ENCODE measurements at regions not wholly inside any gene's neighbourhood (a gene's known extent, or its start where the extent isn't known, plus 50 kb on each side); places are given as distances from the start of the nearest gene placed in this dataset.
"Not testable (repeated sequence)": the region's sequence is repeated elsewhere in the genome, so short reads cannot be mapped to it uniquely, and the experiment has no call there.

DNA sequence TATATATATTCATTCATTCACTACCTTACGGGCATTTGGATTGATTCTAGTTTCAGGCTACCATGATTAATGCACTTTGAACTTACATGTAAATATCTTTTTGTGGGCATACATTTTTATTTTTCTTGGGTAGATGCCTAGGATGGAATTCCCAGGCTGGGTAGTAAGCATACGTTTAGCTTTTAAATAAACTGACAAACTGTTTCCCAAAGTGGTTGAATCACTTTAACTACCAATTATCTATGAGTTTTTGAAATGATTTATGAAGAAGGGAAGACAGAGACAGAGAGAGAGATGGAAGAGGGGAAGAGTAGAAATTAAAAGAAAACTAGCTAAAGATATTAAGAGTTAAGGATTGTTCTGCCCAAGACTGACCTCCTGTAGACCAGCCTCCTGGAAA, 612.6 kb downstream of the PSAT1 start:
- Histone ChIP-seq H3K4me3 (no peak overlapping the region), H3K27me3 (no peaks in the 10 kb centered on the region), H3K4me1 (ENCODE audit: low read depth) (no peaks in the 10 kb centered on the region), H3K9me3 (ENCODE audit: low read depth) (no peaks in the 10 kb centered on the region), H3K27ac (no peak overlapping the region), H3K36me3 (no peaks in the 10 kb centered on the region)
- no peak for TF ChIP-seq CTCF (IDR thresholded peaks at IDR 0.05; ENCODE audit: low read depth, low read length)
- no peak for DNase-seq (ENCODE audit: low read depth in 1 of 2, low spot score in 1 of 2)

- not testable (repeated sequence) for H3K36me3 ChIP-seq; H3K27me3 ChIP-seq; H3K9me3 ChIP-seq (ENCODE audit: low read depth); H3K4me3 ChIP-seq; H3K4me1 ChIP-seq (ENCODE audit: low read depth); DNase-seq (ENCODE audit: low read depth in 1 of 2, low spot score in 1 of 2); H3K27ac ChIP-seq
These were observed 620.0 kb downstream of the PSAT1 start for GRCh38 chr9:78916884-78917283.

GRCh38 chr9:78918976-78919375, 622.1 kb downstream of the PSAT1 start:
- H3K27me3 ChIP-seq, result no peaks in the 10 kb centered on the region
- H3K27ac ChIP-seq, result no peak overlapping the region
- no peaks in the 10 kb centered on the region for H3K4me1 ChIP-seq (ENCODE audit: low read depth)
- no peak overlapping the region for H3K4me3 ChIP-seq
- TF ChIP-seq CTCF (IDR thresholded peaks at IDR 0.05; ENCODE audit: low read depth, low read length), result no peak
- no peak for DNase-seq (ENCODE audit: low read depth in 1 of 2, low spot score in 1 of 2)
- H3K9me3 ChIP-seq (ENCODE audit: low read depth), result no peaks in the 10 kb centered on the region
- H3K36me3 ChIP-seq, result no peaks in the 10 kb centered on the region

DNA sequence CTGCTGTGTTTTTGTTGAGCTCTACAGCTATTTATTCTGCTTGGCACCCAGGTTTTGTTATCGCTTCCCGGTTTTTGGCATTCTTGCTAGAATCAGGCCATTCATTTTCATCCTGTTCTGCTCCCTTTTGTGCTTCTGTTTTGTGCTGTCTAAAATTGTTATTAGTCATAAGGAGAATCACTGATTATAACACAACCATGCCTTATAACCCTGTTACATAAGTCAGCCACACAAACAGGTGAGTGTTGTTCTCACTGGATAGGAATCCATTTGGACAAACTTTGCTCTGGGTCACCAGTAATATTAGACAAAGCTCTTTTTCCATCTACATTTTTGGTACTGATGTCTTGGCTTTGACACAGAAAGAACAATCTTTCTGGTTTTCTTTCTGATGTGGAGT, 622.8 kb downstream of the PSAT1 start:
- no peak overlapping the region for H3K27ac ChIP-seq
- H3K27me3 ChIP-seq, result no peaks in the 10 kb centered on the region
- H3K36me3 ChIP-seq, result no peaks in the 10 kb centered on the region
- TF ChIP-seq CTCF (IDR thresholded peaks at IDR 0.05; ENCODE audit: low read depth, low read length), result no peak
- no peaks in the 10 kb centered on the region for H3K9me3 ChIP-seq (ENCODE audit: low read depth)
- H3K4me3 ChIP-seq, result no peak overlapping the region
- DNase-seq (ENCODE audit: low read depth in 1 of 2, low spot score in 1 of 2), result no peak
- H3K4me1 ChIP-seq (ENCODE audit: low read depth), result no peaks in the 10 kb centered on the region

DNA sequence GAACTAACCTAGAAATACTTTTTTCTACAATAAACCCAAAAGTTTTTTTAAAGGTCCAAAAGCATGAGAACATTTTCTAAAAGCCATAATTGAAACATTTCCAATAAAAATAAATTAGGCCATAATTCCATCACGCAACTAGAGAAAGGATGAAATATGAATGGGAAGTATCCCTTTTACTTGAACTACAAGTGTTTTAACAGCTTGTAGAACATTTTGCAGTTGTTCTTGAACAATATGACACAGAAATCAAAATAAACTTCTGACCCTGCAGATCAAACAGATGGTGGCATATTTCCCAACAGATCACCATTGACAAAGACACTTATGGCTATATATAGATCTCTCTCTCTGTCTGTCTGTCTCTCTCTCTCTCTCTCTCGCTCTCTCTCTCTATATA, 624.4 kb downstream of the PSAT1 start:
- DNase-seq (ENCODE audit: low read depth in 1 of 2, low spot score in 1 of 2), result no peak
- Histone ChIP-seq H3K36me3 (no peaks in the 10 kb centered on the region), H3K27ac (no peak overlapping the region), H3K9me3 (ENCODE audit: low read depth) (no peaks in the 10 kb centered on the region), H3K27me3 (no peaks in the 10 kb centered on the region), H3K4me3 (no peak overlapping the region), H3K4me1 (ENCODE audit: low read depth) (no peaks in the 10 kb centered on the region)
- no peak for TF ChIP-seq CTCF (IDR thresholded peaks at IDR 0.05; ENCODE audit: low read depth, low read length)

DNA sequence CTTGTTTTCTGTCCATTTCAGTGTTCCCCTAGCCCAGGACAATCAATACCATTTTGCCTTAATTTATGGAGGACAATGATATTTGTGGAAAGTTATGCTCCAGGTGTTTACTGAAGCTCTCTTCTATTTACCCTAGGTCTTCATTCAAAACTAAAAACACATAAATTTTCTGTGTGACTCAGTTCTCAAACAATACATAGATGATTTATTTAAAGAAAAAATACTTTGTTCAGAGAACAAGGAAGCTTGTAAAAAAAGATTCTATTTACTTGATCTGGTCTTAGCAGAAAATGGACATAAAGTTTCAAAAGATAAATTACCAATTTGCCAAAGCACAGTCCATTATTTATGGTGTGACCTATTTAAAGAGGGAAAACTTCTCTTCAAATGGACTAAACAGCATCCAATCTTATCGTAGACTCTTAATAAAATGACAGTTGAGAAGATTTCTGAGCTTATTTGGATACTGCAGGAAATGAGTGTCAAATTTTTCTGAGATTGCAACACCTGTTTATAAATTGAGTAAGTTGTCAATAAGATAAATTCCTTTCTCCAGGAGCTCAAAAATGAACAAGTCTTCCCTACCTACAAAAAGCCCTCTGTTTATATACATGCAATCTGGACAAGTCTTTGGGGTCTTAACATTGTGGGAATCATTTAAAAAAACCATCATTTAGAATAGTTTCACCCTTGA, 627.2 kb downstream of the PSAT1 start:
- no peaks in the 10 kb centered on the region for H3K4me1 ChIP-seq (ENCODE audit: low read depth)
- no peaks in the 10 kb centered on the region for H3K27me3 ChIP-seq
- H3K36me3 ChIP-seq, result no peaks in the 10 kb centered on the region
- TF ChIP-seq CTCF (IDR thresholded peaks at IDR 0.05; ENCODE audit: low read depth, low read length), result no peak
- no peak overlapping the region for H3K27ac ChIP-seq
- no peak overlapping the region for H3K4me3 ChIP-seq
- H3K9me3 ChIP-seq (ENCODE audit: low read depth), result no peaks in the 10 kb centered on the region
- DNase-seq (ENCODE audit: low read depth in 1 of 2, low spot score in 1 of 2), result no peak
